Activated CD8-positive, alpha-beta memory T cell treated with anti-CD3 and anti-CD28 coated beads for 36 hours (primary cell): ENCODE measurements at regions not wholly inside any gene's neighbourhood (a gene's known extent, or its start where the extent isn't known, plus 50 kb on each side); places are given as distances from the start of the nearest gene placed in this dataset.

Source experiments
- CTCF ChIA-PET: fragments of 350-600 bp; sonication (Branson Sonifier 250); formaldehyde crosslinking; loops from one replicate; lab custom pipeline; 2021; ENCODE audit warnings: antibody characterized with exemption; lab: Charles Lee
- POLR2A ChIA-PET: fragments of 350-600 bp; sonication (Branson Sonifier 250); formaldehyde crosslinking; loops from one replicate; lab custom pipeline; 2021; ENCODE audit warnings: antibody characterized with exemption; lab: Charles Lee

DNA sequence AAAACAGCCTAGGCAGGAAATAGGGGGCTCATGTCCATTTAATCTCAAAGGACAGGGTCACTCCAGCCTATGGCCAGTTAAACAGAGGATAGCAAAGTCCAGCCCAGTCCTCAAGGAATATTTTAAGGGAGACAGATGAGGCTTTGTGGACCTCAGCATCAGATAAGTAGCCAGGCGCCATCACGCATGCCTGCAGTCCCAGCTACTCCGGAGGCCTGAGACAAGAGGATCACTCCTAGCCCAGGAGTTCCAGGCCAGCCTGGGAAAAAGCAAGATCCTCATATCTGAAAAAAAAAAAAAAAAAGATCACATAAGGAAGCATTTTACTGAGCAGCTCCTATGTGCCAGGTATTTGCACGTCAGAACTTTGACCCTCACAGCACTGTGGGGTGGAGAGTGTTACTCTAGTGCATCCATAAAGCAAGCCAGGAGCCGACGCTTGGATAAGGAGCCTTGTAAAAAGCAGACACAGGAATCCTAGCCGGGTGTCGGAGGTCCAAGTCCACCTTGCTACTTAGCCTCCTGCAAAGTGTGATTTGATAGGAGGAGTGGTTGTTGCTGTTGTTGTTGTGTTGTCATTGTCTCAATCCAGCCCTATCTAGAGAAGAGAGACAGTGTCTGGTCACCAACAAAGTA is 61.8 kb upstream of the DOCK1 start:
- POLR2A ChIA-PET: no interaction called here
- CTCF ChIA-PET: no interaction called here

- POLR2A ChIA-PET: no interaction called here
- CTCF ChIA-PET: no interaction called here
Measured at GRCh38 chr10:126844406-126844805, 60.8 kb upstream of the DOCK1 start.

- CTCF ChIA-PET: no interaction called here
Measured at GRCh38 chr10:126846469-126846868, 58.8 kb upstream of the DOCK1 start.

GRCh38 chr10:126846959-126847358 is 58.3 kb upstream of the DOCK1 start:
- CTCF ChIA-PET: no interaction called here
- POLR2A ChIA-PET: no interaction called here

More at GRCh38 chr10:126846469-126846868, 58.8 kb upstream of the DOCK1 start:
- POLR2A ChIA-PET: no interaction called here

- POLR2A ChIA-PET: no interaction called here
- CTCF ChIA-PET: no interaction called here
Measured at GRCh38 chr10:126847666-126848065, 57.6 kb upstream of the DOCK1 start.

- ChIA-PET CTCF (no interaction called here), POLR2A (no interaction called here)
Measured at GRCh38 chr10:126849646-126850045, 55.6 kb upstream of the DOCK1 start.

DNA sequence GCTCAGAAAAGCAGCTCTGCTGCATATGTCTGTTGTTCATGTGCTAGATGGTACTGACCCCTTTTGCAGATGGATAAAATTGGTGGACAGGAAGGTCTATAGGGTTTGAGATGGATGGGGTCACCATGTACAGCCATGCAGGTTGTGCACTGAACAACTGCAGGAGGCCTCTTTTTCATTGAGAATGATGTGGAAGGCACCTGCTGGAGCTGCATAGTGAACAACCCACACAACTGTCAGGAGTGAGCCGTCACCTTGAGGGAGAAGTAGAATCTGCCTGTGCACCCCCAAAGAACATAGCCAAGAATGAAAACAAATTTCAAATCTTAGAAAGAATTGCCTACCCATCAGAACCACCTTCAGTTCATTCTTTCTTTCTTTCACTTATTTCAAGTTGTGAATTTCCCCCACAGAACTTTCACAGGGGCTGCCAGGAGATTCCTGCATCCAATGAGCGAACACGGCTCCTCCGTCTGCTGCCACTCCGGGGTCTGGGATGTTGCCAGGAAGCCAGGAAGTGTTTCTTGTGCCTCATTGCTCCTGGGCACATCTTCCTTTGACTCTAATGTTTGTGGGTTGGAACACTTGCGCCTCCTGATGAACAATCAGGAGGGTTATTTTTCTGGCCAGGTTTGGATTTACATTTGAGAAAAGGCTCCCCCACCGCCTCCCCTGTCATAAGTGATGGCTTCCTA is 53.7 kb upstream of the DOCK1 start:
- POLR2A ChIA-PET: no interaction called here

DNA sequence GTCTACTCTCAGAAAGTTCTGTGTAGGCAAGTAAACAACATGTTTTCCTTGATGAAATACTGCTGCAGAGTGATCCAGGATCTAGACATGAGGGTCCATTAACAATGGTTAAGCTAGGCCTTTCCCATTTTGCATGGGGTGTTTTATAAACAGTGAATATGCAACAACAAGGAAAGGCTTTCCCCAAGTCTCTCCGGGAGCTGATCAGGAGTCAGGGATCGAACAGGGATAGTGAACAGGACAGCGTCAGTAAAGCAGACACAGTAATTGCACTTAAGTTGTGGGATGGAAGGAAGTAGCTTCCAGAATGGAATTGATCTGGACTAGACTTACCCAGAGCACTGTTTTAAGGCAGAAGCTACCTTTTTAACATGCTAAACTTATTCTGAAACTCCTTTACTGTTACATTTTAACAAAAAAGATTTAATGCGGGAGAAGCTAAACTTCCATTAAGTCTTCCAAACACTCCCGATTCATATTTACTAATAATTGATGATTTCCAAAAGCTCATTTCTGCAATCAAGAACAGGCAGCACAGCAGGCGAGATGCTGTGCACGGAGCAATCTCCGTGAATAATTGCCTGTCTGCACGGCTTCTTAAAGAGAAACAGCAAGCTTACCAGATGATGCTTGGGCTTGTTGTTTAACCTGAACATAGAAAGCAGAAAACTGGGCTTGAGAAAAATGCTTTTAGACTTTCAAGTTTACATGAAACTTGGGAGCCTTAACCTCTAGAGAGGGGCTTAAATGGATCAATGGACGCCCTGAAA is 50.3 kb upstream of the DOCK1 start:
- ChIA-PET CTCF (no interaction called here), POLR2A (no interaction called here)

More for the DNA sequence above, 53.7 kb upstream of the DOCK1 start:
- CTCF ChIA-PET: no interaction called here
